ENCODE measurements at regions not wholly inside any gene's neighbourhood (a gene's known extent, or its start where the extent isn't known, plus 50 kb on each side); places are given as distances from the start of the nearest gene placed in this dataset.

DNA sequence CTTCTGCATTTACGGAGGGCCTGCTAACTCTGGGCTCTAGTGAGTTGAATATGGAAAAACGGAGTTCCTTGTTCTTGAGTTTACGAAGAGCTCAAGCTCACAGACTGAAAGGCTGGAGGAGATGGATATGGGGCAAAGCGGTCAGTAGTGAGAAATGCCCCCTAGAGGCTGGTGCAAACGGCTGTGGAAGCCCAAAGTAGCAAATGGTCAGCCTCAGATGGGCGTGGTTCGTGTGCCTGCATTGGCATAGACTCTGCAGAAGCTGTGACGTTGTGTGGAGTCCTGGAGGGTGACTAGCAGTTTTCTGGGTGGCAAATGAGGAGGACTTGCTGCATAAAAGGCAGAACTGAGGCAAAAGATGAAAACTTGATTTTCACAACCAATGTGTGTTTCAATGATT, 93.6 kb upstream of the TWIST2 start:
- no peak for TF ChIP-seq EP300 (IDR thresholded peaks at IDR 0.05; ENCODE audit: low read depth)
- TF ChIP-seq, protein P1, sequence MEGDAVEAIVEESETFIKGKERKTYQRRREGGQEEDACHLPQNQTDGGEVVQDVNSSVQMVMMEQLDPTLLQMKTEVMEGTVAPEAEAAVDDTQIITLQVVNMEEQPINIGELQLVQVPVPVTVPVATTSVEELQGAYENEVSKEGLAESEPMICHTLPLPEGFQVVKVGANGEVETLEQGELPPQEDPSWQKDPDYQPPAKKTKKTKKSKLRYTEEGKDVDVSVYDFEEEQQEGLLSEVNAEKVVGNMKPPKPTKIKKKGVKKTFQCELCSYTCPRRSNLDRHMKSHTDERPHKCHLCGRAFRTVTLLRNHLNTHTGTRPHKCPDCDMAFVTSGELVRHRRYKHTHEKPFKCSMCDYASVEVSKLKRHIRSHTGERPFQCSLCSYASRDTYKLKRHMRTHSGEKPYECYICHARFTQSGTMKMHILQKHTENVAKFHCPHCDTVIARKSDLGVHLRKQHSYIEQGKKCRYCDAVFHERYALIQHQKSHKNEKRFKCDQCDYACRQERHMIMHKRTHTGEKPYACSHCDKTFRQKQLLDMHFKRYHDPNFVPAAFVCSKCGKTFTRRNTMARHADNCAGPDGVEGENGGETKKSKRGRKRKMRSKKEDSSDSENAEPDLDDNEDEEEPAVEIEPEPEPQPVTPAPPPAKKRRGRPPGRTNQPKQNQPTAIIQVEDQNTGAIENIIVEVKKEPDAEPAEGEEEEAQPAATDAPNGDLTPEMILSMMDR (IDR thresholded peaks at IDR 0.05), result no peak
- no peak for TF ChIP-seq POLR2A (IDR thresholded peaks at IDR 0.05)
- no peak for TF ChIP-seq POLR2AphosphoS5 (IDR thresholded peaks at IDR 0.05)

Data from transverse colon (tissue), 4 donors.